ENCODE measurements at regions not wholly inside any gene's neighbourhood (a gene's known extent, or its start where the extent isn't known, plus 50 kb on each side); places are given as distances from the start of the nearest gene placed in this dataset.

- intact Hi-C loops (cut with DNase I, micrococcal nuclease), result loop anchor here in 1 of 2 donors (10.0 kb wide), 1 partner anchor 757 kb away; no protein-coding TSS in a partner anchor
- ATAC-seq (peak; percentile 79), DNase-seq (no peak)
Measured at GRCh38 chr20:56171087-56172012, 77.2 kb upstream of the MC3R start.

- intact Hi-C loops (cut with DNase I, micrococcal nuclease), result loop anchor here in 1 of 2 donors (10.0 kb wide), 1 partner anchor 759 kb away; no protein-coding TSS in a partner anchor
- no peak for DNase-seq
- no peak for ATAC-seq
Measured at GRCh38 chr20:56173438-56173837, 75.1 kb upstream of the MC3R start.

DNA sequence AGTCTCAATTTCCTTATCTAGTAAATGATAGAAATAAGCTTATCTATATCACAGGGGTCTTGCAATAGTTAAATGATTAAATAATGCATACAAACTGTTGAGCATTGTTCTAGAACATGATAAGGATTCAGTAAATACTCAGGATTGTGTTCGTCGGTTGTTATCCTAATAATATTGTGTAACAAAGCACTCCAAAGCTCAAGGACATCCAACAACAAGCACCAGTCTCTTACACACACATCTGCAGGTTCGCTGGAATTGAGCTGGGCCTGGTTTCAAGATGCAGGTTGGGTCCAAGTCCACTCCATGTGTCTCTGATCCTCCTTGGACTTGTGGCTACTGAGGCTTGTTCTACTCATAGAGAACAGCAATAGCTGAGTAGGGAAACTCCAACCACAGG, 74.1 kb upstream of the MC3R start:
- ATAC-seq (no peak), DNase-seq (no peak)
- intact Hi-C loops (cut with DNase I, micrococcal nuclease), result loop anchor here in 1 of 2 donors (10.0 kb wide), 1 partner anchor 760 kb away; no protein-coding TSS in a partner anchor

- intact Hi-C loops (cut with DNase I, micrococcal nuclease), result loop anchor here in 1 of 2 donors (10.0 kb wide), 1 partner anchor 761 kb away; no protein-coding TSS in a partner anchor
- no peak for ATAC-seq
- DNase-seq, result no peak
Measured at GRCh38 chr20:56175884-56176283, 72.6 kb upstream of the MC3R start.

DNA sequence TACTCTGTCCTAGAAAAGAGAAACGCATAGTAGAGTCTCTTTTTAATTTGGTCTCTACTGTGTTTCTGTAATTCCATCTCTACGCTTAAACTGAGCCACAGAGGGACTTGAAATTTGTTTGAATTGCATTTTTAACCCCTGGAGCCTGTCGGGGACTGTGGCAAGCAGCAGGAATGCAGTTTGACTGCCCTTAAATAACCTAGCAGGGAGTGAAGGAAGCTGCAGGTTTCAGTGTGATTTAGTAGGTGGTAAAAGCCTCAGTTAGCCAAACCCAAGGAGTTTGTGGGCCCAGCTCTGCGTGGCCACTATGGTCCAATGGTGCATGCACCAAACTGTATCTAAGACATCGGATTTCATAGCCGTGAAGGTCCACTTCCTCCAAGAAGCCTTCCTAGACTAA, 70.3 kb upstream of the MC3R start:
- no peak for ATAC-seq
- intact Hi-C loops (cut with DNase I, micrococcal nuclease), result loop anchor here in 1 of 2 donors (10.0 kb wide), 1 partner anchor 763 kb away; no protein-coding TSS in a partner anchor
- DNase-seq, result no peak

DNA sequence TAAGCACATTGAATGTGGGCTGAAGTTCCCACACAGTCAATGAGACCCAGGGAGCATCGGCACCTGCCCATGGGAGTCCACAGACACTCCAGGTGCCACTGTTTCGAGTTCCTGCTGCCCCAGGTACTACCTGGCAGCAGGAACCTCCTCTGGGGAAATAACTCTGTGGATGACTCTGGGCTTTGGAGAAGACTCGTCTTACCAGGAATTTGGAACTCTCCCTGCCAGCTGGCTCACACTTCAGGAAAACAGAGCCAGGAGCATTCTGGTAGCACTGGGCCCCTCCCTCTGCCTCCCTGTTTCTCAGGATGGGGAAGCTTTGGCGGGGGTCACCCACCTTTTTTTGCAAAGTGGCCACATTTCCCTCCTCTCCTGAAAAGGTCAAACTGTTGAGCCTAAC, 69.5 kb upstream of the MC3R start:
- no peak for DNase-seq
- ATAC-seq, result no peak
- intact Hi-C loops (cut with DNase I, micrococcal nuclease), result loop anchor here in 1 of 2 donors (10.0 kb wide), 1 partner anchor 764 kb away; no protein-coding TSS in a partner anchor

DNA sequence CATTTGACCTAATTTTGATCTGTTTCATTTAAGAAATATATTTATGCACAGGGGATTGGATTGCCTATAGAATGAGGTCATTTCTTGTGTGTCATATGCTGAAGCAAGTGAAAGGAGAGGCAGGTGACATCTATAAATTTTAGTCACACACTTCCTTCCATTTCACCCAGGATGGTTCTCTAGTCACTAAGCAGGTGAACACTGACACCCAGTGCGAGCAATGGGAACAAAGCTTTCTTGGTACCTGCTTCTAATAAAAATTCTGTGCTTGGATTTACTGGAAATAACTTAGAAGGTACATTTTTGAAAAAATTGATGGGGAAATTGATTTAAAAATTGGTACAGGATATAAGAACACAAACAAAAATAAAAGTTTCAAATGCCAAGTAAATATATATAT, 66.9 kb upstream of the MC3R start:
- peak; percentile 64 for ATAC-seq
- intact Hi-C loops (cut with DNase I, micrococcal nuclease), result no loop called here

DNA sequence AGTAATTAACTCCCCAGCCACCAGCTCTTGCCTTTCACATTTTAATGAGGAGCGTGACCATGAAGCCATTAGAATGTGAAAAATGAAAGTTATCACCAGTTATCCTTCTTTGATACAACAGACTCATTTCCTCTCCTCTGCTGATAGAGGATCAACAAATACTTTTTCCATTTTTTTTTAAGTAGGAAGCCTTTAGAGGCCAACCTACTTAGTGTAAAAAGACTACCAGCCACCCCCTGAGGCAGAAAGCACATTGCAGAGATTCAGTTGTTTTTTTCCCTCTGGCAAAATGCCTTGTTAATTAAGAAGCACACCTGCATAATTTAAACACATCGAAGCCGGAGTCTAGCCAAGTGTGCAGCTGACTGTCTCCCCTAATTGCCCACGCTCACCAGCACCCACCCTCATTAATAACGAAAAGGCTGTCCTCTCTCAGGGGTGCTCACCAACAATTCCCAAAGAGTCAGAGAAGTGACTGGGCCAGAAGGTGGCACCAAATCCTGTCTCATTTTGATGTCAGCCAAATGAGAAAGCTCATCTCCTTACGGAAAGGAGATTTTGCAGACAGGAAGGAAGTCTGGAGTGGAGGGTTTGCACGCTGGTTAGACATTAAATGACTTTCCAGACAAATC, 60.9 kb upstream of the MC3R start:
- DNase-seq (no peak), ATAC-seq (no peak)
- intact Hi-C loops (cut with DNase I, micrococcal nuclease), result no loop called here

More for the DNA sequence above, 66.9 kb upstream of the MC3R start:
- DNase-seq, result no peak

- intact Hi-C loops (cut with DNase I, micrococcal nuclease), result no loop called here
- ATAC-seq, result no peak
- DNase-seq, result no peak
Measured at GRCh38 chr20:56194042-56194441, 54.5 kb upstream of the MC3R start.

- DNase-seq (no peak), ATAC-seq (no peak)
- intact Hi-C loops (cut with DNase I, micrococcal nuclease), result no loop called here
Measured at GRCh38 chr20:56195946-56196345, 52.6 kb upstream of the MC3R start.

Data from left colon (tissue), 2 donors.